Stimulated activated CD8-positive, alpha-beta memory T cell treated with anti-CD3 and anti-CD28 coated beads, Interleukin-4, amount 100 ng/mL, for 4 hours (primary cell): ENCODE measurements at regions not wholly inside any gene's neighbourhood (a gene's known extent, or its start where the extent isn't known, plus 50 kb on each side); places are given as distances from the start of the nearest gene placed in this dataset.
A peak's percentile ranks its signal among the peaks of the same experiment; 100 is the strongest.

Experiments
- DNase-seq, 2 donors: peaks; one replicate each; pipeline ENCODE4 v3.0.0-alpha.2; 2020; ENCODE audit warnings: low read depth in 2 of 2, low spot score in 1 of 2

DNA sequence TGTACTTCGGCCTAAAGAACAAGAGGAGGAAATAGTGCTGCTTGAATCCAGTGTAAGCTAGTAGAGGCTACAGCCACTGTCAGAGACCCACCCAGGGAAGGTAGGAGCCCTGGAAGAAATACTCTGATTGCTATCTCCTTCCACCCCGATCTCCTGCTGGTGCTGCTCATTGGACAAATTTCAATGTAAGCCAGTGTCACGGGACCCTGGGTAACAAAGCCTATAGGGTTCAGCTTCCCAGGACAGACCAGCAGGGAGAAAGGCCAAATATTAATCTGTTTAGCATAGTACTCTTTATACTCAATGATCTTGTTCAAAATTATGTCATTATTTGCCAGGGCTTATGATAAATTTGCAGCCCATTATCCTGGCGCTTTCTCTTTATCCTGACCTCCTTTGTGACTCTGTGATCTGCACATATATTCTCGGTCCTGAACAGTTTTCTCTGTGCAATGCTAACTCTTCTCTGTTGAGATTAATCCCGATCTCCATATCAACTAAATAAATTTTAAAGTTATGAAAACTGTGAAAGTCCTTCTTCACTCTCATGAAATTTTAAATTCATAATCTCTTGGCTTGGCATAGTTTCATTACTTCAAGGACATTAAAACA, 218.8 kb upstream of the PREP start:
- no peak for DNase-seq

DNA sequence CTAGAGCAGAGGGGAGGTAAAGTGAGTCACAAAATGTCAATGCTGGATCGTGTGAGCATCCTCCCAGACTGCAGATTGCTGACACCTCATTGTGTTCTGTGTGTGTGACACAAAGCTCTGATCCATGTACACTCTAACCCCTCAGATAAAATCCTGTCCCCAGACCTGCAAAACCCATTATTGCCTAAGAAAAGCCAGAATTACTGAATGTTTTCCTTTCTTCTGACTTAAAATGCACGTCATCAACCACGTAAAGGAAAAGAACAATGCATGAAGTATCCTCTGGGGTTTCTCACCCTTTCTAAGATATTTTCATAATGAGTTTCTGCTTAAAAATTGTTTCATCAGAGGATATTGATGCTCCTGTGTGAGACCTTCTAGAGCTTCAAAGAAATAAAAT, 218.0 kb upstream of the PREP start:
- no peak for DNase-seq

DNA sequence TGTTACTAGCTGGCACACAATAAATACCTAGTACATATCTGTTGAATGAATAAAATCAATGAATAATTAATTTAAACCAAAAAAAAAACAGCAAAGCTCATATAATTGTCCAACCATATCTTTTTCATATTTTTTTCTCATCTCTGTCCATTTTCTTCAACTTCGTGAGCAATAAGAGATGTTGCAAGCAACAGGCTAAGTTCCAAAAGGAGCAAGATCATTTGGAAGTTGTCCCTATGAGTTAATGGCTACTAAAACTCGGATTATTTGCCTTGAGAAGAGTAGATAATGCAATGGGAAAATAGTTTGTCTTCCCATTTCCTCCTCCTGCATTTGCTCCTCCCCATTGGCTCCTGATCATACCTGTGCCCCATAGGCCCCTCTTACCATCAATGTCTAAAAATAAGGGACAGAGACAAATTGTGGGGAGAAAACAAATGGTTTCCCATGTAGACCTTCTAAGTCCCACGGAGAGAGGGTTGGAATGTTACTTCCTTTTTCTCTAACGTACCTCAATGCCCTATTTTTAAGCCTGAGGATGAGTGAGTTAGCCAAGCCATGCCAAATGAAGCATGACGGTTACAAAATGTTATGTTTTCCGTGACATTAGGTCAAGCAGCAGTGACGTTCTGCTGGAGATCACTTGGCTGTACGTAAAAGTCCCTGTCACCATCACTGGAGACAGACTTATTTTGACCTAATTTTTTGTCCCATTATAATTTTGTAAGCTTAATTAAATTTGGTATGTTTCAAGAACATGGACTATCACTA, 217.3 kb upstream of the PREP start:
- DNase-seq: no peak

DNA sequence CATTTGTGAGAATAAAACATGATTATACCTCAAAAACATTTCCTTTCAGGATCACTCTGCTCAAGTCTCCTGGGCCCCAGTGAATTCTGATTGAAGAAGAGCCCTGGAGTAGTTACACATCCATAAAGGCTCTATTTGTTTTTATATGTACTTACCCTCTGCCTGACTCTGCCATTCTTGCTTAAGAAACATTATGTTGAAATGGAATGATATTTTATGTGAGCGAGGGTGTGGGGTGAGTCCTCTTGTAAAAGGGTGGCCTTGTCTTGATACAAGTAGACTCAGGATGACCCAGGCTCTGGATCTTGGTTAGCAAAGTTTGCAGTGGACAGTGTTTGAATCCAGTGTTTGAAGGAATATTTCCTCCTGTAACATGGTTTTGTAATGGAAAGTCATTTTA, 215.4 kb upstream of the PREP start:
- no peak for DNase-seq

DNA sequence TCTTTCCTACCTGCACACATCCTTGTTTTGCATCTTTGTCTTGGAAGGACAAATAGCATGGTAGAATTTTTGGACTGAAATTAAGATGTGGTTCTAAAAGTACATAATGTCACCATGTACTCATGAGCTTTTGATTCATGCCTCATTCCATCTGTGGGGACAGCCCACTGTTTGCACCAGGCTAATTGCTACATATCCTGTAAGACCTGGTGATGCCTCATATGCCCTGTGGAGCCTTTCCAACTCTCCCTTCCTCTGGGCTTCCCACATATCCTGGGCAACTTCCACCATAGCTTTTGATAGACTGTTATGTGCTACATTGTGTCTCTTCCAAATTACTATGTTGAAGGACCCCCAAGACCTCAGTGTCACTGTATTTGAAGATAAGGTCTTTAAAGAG, 213.6 kb upstream of the PREP start:
- DNase-seq: no peak

DNA sequence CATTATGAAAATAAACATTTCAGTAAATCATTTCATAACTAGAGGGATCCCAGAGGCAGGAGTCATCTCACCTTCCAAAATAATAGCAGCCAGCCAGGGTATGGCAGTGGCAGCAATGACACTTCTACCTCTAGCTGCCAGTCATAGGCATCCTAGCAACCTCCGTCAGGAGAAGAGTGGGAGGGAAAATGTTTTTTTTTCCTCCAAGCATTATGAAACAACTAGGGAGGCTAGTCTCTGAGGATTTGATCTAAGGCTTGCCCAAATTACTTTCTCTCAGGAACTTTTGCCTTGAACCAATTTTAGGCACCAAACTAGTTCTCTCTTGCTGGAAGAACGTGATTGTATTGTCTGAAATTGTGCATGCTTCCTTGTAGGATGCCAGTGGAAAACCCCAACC, 208.7 kb upstream of the PREP start:
- no peak for DNase-seq

DNA sequence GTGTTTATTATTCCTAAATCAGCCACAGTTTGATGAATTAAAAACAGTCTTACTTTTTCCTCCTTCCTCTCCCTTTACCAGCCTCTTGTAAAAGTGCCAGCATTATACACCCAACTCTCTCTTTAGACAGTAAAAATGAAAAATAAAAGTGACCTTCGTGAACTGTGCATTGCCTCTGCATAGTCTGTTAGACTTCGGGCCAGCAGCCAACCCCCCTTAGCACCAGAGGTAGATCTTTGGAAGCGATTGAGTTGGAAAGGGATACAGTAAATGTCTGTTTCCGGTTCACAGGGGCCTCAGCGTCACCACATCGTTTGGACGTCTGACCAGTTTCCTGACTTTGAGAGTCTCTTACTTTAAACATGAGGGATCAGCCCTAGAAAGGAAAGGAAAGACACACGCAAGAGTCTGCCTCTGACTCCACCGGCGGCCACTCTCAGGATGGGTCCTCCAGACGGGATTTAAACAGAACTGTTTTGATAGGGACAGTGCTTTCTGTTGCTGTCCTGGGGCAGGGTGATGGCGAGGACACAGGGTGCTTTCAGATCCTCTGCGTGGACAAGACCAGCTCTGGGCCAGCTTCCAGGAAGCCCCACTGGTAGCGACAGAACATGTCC, 206.6 kb upstream of the PREP start:
- no peak for DNase-seq

DNA sequence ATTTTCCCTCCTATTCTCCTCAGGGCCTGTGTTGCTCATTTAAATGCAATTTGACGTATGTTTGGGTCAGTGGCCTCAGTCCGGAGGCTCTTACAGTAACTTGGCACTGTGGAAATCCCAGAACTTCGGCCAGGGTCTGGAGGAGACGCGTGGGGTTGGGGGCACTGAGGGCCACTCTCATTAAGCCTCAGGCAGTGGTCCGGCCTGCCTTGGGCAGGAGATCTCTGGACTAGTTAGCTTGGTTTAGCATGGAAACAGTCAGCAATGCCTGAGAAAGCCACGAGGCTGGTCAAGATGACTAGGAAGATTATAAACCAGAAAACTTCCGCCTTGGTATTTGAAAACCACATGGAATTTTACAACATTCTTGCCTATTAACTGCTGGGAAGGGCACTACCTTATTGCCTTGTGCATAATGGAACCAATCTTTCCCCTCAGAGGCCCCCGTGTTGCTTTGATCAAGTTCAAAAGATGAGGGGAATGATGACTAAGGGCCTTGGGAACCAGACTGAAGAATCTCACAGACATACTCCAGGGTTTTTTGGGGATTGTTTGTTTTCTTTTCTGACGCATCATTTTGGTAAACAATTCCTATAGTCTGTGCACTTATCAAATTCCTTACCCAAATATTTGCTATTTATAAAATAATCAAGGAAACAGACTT, 206.0 kb upstream of the PREP start:
- no peak for DNase-seq

DNA sequence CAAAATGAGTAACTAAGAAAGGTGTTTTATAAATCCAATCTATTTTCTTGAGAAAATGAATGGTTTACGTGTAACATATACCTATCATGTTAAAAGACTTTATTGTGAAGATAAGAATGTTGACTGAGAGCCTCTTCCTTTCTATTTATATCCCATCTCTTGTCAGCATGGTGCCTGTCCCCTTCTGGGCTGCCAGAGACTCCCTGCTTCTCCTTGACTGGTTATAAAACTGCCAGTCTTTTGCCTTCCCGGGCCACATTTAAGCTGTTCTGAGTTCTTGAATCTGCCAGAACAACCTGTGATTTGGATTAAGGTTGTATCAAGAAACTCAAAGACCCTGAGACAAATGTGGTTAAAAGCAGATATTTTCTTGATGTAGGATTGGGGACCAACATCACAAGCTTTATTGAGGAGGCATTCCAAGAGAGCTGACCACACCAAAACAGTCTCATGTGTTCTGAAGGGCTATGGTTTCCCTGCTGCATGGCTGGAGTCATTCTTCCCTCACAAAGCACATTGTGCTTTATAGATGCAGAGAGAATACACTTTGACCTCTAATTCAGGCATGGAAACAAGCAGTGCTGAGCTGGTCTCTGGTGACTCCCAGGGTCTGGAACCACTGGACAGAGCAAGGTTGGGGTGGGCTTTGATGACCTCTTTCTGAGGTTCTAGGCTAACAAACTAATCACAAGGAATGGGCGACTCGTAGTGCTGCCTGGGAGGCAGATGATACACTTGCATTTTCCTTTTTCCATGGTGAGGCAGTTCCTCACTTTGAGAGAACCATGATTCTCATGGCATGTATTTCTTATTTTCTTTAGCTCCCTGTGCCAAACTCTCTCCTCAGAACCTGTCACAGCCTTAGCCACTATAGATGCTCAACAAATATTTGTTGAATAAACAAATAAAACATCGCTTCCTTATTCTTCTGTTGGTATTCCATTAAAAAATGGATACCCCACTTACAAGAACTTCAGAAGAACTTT, 205.0 kb upstream of the PREP start:
- no peak for DNase-seq

DNA sequence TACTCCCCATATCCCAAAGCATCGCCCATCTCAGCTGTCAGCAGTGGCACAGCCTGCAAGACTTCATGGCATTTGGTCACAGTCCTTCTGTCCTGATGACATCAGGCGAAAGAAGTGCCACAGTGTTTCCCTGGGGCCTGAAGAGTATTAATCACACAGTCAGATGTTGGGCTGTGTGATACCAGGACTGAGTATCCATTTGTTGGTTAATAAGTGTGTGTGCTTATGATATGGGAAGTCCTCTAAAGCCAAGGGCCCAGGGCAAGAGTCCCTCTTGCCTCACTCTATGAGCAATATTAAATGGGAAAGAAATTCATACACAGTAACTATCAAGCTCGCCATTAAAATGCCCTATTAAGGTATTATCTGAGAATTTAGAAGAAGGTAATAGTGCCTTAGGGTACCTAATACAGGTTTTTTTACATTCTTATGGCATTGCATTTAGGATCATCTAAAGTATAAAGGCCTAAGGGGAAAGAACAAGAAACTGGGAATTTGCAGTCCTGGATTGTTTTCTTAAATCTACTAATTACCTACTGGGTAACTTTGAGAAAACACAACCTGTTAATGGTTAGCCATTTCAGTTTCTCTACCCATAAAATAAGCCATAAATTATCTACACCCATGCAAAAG, 204.1 kb upstream of the PREP start:
- DNase-seq: no peak

DNA sequence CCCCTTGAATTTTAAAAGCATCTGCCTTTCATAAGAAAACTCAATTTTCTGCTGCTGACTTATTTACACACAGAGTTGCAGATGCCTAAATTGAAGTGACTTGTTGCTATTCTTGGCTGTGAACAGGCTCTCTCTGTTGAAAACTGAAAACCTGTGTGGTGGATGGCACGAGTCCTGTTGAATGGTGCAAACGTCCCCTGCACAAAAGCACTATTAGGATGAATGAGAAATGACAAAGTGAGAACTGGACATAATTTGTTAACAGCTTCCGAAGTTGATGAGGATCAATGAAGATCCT, 201.7 kb upstream of the PREP start:
- no peak for DNase-seq

DNA sequence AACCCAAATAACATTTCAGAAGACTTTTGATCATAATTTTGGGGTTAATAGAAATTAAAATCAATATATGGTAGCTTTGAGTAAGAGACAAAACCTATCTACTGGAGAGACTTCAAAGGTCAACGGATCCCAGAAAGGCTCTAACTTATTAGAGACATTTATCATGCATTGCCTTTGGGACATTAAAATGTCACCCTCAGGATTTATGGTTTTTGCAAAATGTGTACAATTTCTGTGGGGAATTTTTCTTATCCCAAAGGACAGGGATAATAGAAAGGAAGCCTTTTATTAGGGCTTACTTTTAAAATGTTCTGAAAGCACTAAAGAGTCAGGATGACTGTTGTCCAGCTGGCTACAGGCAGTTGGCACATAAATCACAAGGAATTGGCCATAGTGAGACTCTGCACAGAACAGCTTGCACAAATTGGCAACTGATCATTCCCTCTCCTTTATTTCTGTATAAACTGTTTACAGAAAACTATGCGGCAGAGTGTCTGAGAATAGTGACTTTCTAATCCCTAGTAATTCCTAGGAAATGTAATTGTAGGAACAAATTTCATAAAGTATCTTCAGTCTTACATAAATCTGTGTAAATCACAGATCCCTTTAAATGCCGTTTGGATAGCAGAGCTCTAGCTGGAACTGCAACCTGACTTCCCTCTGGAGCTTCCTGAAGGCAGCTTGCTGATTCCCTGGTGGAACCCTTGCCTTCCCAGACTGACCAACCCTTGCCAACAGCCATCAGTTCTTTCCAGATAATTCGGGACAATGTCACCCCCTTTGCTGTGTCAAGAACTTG, 201.1 kb upstream of the PREP start:
- DNase-seq: no peak

DNA sequence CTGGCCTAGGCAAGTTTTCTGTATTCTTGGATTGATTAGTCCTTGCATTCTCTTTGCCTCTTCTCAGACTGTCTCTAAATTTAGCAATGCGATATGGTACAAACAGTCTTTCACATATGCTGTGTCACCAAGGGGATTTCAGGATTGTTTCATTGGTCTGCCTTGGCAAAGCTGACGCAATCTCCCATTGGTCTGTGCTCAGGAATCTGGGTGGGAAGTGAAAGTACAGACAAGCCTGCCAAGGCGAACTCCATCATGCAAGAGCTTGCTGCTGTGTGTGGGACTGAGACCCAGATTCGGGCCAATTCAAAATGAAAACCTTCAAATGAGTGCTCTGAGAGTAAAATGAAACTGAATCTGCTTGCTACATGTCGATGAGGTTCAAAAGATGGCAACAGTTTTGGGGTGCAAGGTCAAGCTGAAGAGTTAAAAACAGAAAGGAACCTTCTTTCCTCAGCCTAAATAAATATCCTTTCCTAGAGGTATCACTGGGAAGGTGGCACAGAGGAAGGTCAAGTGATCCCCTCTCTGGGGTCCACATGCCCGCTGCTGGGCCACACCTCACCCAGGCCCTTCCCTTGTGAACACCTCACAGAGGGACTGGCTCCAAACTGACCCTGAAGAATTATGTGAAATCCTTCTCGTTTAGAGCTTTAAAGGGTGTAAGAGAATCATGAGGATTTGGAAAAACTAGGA, 198.8 kb upstream of the PREP start:
- DNase-seq: peak in 1 of 2 donors; percentile 1

DNA sequence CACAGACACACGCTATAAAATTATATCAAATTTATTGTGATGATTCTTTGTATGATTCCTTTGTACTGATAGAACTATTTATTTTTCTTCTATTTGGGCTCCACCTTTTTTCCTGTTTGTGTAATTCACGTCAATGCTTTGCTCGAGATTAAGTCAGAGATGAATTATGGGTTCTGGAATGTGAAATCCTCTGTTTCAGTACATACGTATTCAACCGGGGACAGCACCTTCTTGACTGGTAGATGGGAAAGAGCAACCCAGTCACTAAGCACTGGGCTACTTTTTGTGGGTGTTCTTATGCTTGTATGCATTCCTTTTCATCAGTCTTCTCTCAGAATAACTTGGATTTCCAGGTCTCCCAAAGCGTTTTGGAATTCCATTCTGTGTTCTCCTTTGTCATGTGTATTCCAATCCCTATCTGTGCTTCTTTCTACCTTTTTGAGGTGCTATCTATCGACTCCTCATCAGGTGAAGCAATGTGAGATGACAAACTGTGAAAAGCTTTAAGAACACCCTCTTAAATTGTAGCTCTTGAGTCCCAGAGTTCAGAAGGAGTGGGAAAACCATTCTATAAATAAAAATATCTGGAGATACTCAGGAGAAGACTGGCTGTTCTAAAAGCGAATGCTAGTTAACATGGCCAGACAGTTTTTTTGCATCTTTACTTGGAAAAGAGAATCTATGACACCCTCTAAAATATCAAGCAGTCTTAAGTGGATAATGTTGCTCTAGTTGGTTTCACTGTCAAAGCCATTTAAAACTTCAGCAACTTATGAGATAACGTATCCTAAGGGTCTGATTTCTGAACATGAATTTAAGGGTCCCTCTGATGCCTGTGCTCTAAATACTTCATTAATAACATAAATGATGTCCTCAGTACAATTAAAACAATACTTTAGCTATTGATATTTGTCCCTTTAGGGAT, 197.7 kb upstream of the PREP start:
- no peak for DNase-seq

DNA sequence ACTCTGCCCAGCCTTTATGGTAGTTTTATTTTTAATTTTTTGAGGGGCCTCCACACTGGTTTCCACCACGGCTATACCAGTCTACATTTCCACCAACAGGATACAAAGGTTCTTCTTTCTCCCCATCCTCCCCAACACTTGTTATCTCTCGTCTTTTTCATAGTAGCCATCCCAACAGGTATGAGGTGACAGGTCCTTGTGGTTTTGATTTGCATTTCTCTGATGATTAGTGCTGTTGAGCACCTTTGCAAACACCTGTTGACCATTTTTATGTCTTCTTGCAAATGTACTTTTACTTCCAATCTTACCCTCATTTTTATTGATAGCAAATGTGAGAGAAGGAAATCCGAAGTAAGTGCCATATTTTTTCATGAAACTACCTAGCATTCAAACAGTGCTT, 195.4 kb upstream of the PREP start:
- DNase-seq: no peak

DNA sequence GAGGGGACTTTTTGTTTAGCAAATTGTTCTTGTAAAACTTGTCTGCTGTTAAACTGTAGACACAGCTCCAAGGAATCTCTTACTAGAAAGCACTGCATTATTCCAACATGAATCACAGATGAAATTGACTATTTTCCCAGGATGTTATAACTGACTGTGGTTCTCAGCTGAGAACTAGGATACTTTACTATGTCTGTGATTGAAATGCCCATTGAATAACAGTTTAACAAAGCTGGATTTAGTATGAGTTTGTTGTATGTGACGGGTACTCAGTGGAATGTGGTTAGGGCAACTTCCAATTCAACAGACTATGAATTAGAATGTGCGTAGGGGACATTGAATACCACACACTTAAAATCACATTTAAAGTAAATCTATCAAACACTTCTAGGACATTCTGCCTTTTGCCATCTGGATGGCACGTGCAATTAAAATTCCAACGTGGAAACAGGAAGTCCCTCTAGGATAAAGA, 193.4 kb upstream of the PREP start:
- no peak for DNase-seq

DNA sequence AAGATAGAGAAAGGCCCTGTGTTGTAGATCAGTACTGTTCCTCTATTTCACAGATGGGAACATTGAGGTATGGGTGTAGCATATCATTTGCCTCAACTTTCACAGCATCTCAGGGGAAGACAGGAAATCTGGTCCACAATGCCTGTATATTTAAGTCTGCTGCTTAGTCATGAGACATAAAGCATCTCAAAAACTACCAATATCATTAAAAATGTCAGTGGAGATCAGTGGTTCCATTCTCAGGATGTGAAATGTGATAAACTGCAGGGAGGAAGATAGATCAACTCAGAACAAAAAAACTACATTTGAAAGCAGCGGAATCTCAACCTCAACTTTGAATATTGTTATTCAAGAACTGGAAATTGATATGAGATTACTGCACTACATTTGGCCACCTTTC, 192.9 kb upstream of the PREP start:
- no peak for DNase-seq

DNA sequence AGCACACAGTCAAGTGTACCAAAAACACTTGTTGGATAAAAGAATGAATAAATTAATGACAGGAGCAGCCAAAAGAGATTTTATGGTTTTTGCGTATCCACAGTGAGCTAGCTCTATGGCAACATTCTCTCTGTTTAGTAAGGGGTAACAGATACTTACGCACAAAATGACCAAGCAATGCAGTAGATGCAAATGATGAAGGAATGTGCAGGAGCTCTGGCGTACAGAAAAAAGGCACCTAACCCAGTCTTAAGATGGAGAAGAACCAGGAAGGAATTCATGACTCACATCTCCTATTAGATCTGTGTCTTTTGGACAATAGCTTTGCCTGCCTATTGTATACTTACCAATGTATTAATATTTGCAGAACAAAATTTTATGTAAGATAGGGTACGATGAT, 191.9 kb upstream of the PREP start:
- DNase-seq: no peak
